ENCODE measurements at regions not wholly inside any gene's neighbourhood (a gene's known extent, or its start where the extent isn't known, plus 50 kb on each side); places are given as distances from the start of the nearest gene placed in this dataset.

DNA sequence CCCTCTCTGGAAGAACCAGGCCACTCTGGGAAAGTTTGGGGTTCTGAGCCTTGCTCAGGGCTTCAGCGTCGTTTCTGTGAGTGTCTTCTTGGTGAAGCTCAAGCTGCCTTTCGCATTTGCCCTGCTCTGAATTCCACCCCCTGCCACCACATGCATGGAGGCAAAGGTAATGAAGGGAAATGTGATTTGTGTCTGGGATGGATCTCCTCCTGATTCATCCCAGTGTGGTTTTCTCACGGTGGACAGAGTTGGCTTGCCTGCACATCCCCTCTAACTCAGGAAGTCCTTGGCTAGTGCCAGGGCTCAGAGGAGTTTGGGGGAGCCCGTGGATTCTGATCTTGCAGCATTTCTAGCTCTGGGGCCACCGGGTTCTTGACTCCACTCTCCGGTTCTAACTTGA lies 173.6 kb upstream of the RAB4A start:
- Histone ChIP-seq H2AFZ (ENCODE audit: insufficient read depth, low read depth, low read length, poor library complexity, severe bottlenecking) (no peak overlapping the region), H3K4me2 (replicated peaks; ENCODE audit: extremely low read depth, low read length, poor library complexity, severe bottlenecking) (no peak overlapping the region), H3K9ac (ENCODE audit: insufficient read depth, low read length, poor library complexity, severe bottlenecking) (no peak overlapping the region), H3K9me3 (replicated peaks in 1 of 2; ENCODE audit: control insufficient read depth in 1 of 2, insufficient read depth in 1 of 2, low read length in 2 of 2) (peaks cover 0 to 6% of the 10 kb centered on the region in 2 donors), H3K36me3 (replicated peaks in 1 of 2; ENCODE audit: control insufficient read depth in 1 of 2, insufficient read depth in 2 of 2, low read length in 2 of 2) (no peaks in the 10 kb centered on the region), H3K79me2 (ENCODE audit: insufficient read depth, low read length) (no peaks in the 10 kb centered on the region), H4K20me1 (ENCODE audit: insufficient read depth, low read length) (no peaks in the 10 kb centered on the region), H3K4me3 (replicated peaks in 1 of 3; ENCODE audit: low read depth in 2 of 3, low read length in 3 of 3) (no peak overlapping the region), H3K27ac (ENCODE audit: low read depth in 1 of 2, low read length in 2 of 2) (no peak overlapping the region), H3K4me1 (ENCODE audit: control insufficient read depth in 1 of 2, insufficient read depth in 2 of 2, low read length in 2 of 2) (no peaks in the 10 kb centered on the region), H3K27me3 (ENCODE audit: control insufficient read depth in 2 of 2, insufficient read depth in 2 of 2, low read length in 2 of 2) (no peaks in the 10 kb centered on the region)
- TF ChIP-seq, protein P1, sequence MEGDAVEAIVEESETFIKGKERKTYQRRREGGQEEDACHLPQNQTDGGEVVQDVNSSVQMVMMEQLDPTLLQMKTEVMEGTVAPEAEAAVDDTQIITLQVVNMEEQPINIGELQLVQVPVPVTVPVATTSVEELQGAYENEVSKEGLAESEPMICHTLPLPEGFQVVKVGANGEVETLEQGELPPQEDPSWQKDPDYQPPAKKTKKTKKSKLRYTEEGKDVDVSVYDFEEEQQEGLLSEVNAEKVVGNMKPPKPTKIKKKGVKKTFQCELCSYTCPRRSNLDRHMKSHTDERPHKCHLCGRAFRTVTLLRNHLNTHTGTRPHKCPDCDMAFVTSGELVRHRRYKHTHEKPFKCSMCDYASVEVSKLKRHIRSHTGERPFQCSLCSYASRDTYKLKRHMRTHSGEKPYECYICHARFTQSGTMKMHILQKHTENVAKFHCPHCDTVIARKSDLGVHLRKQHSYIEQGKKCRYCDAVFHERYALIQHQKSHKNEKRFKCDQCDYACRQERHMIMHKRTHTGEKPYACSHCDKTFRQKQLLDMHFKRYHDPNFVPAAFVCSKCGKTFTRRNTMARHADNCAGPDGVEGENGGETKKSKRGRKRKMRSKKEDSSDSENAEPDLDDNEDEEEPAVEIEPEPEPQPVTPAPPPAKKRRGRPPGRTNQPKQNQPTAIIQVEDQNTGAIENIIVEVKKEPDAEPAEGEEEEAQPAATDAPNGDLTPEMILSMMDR (IDR thresholded peaks at IDR 0.05) = no peak
- H3K4me3 Mint-ChIP-seq = no peak overlapping the region
- H3K4me1 Mint-ChIP-seq = no peaks in the 10 kb centered on the region
- no peaks in the 10 kb centered on the region for H3K36me3 Mint-ChIP-seq
- H3K27me3 Mint-ChIP-seq (ENCODE audit: low read depth in 3 of 3) = peaks cover 0 to 2% (median 2%) of the 10 kb centered on the region in 3 donors
- WGBS (ENCODE audit: insufficient coverage) = 89% methylated on average over 4 of the region's 7 CpGs
- no peak overlapping the region for H3K27ac Mint-ChIP-seq
- no peak for DNase-seq
- intact Hi-C loops (cut with micrococcal nuclease) = no loop called here
- peaks cover 0 to 11% (median 5%) of the 10 kb centered on the region in 7 donors for H3K9me3 Mint-ChIP-seq

DNA sequence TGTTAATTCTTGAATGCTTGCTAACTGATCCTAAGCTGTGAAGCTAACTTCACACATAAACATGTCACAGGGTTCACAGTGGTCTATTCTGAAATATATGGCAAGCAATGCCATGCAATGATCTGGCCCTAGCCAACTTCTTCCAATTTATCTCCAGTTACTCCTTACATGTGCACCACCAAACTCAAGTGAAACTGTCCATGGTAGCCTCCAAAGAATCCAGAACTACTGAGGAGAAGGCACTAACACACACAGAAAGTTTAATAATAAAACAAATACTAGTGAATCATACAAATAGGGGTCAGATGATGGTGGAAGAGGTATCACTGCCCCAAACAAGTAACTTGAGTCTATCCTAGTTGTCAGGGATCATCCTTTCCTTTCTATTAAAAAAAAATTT lies 172.6 kb upstream of the RAB4A start:
- Histone ChIP-seq H3K9ac (ENCODE audit: insufficient read depth, low read length, poor library complexity, severe bottlenecking) (no peak overlapping the region), H3K79me2 (ENCODE audit: insufficient read depth, low read length) (no peaks in the 10 kb centered on the region), H2AFZ (ENCODE audit: insufficient read depth, low read depth, low read length, poor library complexity, severe bottlenecking) (no peak overlapping the region), H4K20me1 (ENCODE audit: insufficient read depth, low read length) (no peaks in the 10 kb centered on the region), H3K36me3 (replicated peaks in 1 of 2; ENCODE audit: control insufficient read depth in 1 of 2, insufficient read depth in 2 of 2, low read length in 2 of 2) (no peaks in the 10 kb centered on the region), H3K4me3 (replicated peaks in 1 of 3; ENCODE audit: low read depth in 2 of 3, low read length in 3 of 3) (no peak overlapping the region), H3K27me3 (ENCODE audit: control insufficient read depth in 2 of 2, insufficient read depth in 2 of 2, low read length in 2 of 2) (no peaks in the 10 kb centered on the region), H3K4me1 (ENCODE audit: control insufficient read depth in 1 of 2, insufficient read depth in 2 of 2, low read length in 2 of 2) (peaks cover 0 to 2% of the 10 kb centered on the region in 2 donors), H3K4me2 (replicated peaks; ENCODE audit: extremely low read depth, low read length, poor library complexity, severe bottlenecking) (no peak overlapping the region), H3K9me3 (replicated peaks in 1 of 2; ENCODE audit: control insufficient read depth in 1 of 2, insufficient read depth in 1 of 2, low read length in 2 of 2) (peaks cover 0 to 6% of the 10 kb centered on the region in 2 donors), H3K27ac (ENCODE audit: low read depth in 1 of 2, low read length in 2 of 2) (no peak overlapping the region)
- intact Hi-C loops (cut with micrococcal nuclease) = no loop called here
- Mint-ChIP-seq H3K9me3 (peaks cover 0 to 11% (median 4%) of the 10 kb centered on the region in 7 donors), H3K4me3 (no peak overlapping the region), H3K27ac (no peak overlapping the region), H3K27me3 (ENCODE audit: low read depth in 3 of 3) (peaks cover 0 to 3% (median 2%) of the 10 kb centered on the region in 3 donors), H3K36me3 (no peaks in the 10 kb centered on the region), H3K4me1 (no peaks in the 10 kb centered on the region)
- TF ChIP-seq, protein P1 (IDR thresholded peaks at IDR 0.05) = no peak
- DNase-seq = no peak

Measured in CD14-positive monocyte (primary cell).